ENCODE measurements at regions not wholly inside any gene's neighbourhood (a gene's known extent, or its start where the extent isn't known, plus 50 kb on each side); places are given as distances from the start of the nearest gene placed in this dataset.

- ChIA-PET POLR2A (no interaction called here), CTCF (interaction anchor here (0.5 kb wide), 1 partner anchor 14 kb away, joined by 3 read pairs; no protein-coding TSS in a partner anchor)
- Histone ChIP-seq H3K27me3 (ENCODE audit: control insufficient read depth in 2 of 2, insufficient read depth in 2 of 2, low read length in 2 of 2) (no peaks in the 10 kb centered on the region), H3K4me1 (ENCODE audit: control insufficient read depth, extremely low read depth, insufficient read depth, low read length) (no peaks in the 10 kb centered on the region), H4K20me1 (replicated peaks; ENCODE audit: control insufficient read depth, extremely low read depth, insufficient read depth, low read length) (no peaks in the 10 kb centered on the region), H2AFZ (ENCODE audit: low read depth, low read length) (no peak overlapping the region), H3K4me3 (replicated peaks in 1 of 3; ENCODE audit: insufficient read depth in 1 of 3, low read depth in 1 of 3, low read length in 3 of 3) (no peak overlapping the region), H3K9me3 (replicated peaks; ENCODE audit: control insufficient read depth, insufficient read depth, low read length) (no peaks in the 10 kb centered on the region), H3K9me1 (replicated peaks; ENCODE audit: control insufficient read depth, extremely low read depth, insufficient read depth, low read length) (no peaks in the 10 kb centered on the region), H3K36me3 (ENCODE audit: control insufficient read depth in 2 of 2, extremely low read depth in 1 of 2, insufficient read depth in 2 of 2, low read length in 2 of 2) (no peaks in the 10 kb centered on the region), H3K79me2 (ENCODE audit: control insufficient read depth, insufficient read depth, low read length) (no peaks in the 10 kb centered on the region), H3K27ac (ENCODE audit: insufficient read depth, low read depth, low read length) (no peak overlapping the region), H3K9ac (replicated peaks; ENCODE audit: extremely low read depth, insufficient read depth, low read length) (no peak overlapping the region), H3K4me2 (ENCODE audit: insufficient read depth, low read length) (no peak overlapping the region)
- no peak for DNase-seq (ENCODE audit: low read depth, low spot score)
- BruUV-seq (replicated peaks): no TSS peak
- dilution Hi-C loops (cut with MboI; ENCODE audit: extremely low pct_ligation_motif_present, low sequenced_read_pairs): no loop called here
- intact Hi-C loops (cut with micrococcal nuclease): no loop called here
- FAIRE-seq: no peak
- TF ChIP-seq POLR2A (IDR thresholded peaks at IDR 0.05; ENCODE audit: low read depth, low read length) (no peak), FOS (IDR thresholded peaks at IDR 0.05; ENCODE audit: borderline replicate concordance, insufficient read depth, low read length) (no peak), JUN (IDR thresholded peaks at IDR 0.05; ENCODE audit: borderline replicate concordance, insufficient read depth, insufficient read length, low read depth) (no peak), EZH2 (IDR thresholded peaks at IDR 0.05; ENCODE audit: borderline replicate concordance, low read depth, low read length, severe bottlenecking) (no peak), MYC (IDR thresholded peaks at IDR 0.05; ENCODE audit: low read depth, low read length) (no peak), CTCF (IDR thresholded peaks at IDR 0.05; ENCODE audit: extremely low read depth in 1 of 2, insufficient read depth in 1 of 2, low read depth in 1 of 2, low read length in 2 of 2) (no peak), MAX (IDR thresholded peaks at IDR 0.05; ENCODE audit: insufficient read depth, insufficient read length) (no peak)
Measured at GRCh38 chr5:118557251-118557661, 431.1 kb downstream of the DTWD2 start.
